Breast epithelium (tissue), 4 donors: ENCODE measurements at regions not wholly inside any gene's neighbourhood (a gene's known extent, or its start where the extent isn't known, plus 50 kb on each side); places are given as distances from the start of the nearest gene placed in this dataset.
A peak's percentile ranks its signal among the peaks of the same experiment; 100 is the strongest.

ENCODE experiments used
- DNase-seq, 2 donors: peaks; one replicate each; pipeline ENCODE4 v3.0.0-alpha.2; 2019; ENCODE audit warnings: low spot score in 2 of 2
- H3K27ac ChIP-seq, 2 donors: fragments of 200-600 bp; sonication (generic) in 1 of 2; one replicate each; pipeline ENCODE4 v1.5.1; 2016 to 2019; ENCODE audit warnings: mild to moderate bottlenecking in 1 of 2
- H3K27me3 ChIP-seq, 2 donors: fragments of 200-600 bp; sonication (generic) in 1 of 2; one replicate each; pipeline versions ENCODE4 v1.5.1 to v1.6.0; 2017 to 2019; ENCODE audit warnings: control low read depth in 1 of 2, mild to moderate bottlenecking in 1 of 2
- H3K36me3 ChIP-seq: fragments of 200-600 bp; one replicate; pipeline ENCODE4 v1.5.1; 2019
- H3K4me1 ChIP-seq, 2 donors: fragments of 200-600 bp; sonication (generic); one replicate each; pipeline ENCODE4 v1.5.1; 2016 to 2019; ENCODE audit warnings: control low read depth in 1 of 2
- H3K4me3 ChIP-seq, 3 donors: fragments of 200-600 bp; sonication (generic); 1 replicate in 2 of 3; 2 replicates in 1 of 3; pipeline ENCODE4 v1.5.1; 2016 to 2019; ENCODE audit warnings: mild to moderate bottlenecking in 3 of 3, moderate library complexity in 2 of 3
- H3K9me3 ChIP-seq, 2 donors: fragments of 200-600 bp; sonication (generic) in 1 of 2; one replicate each; pipeline ENCODE4 v1.5.1; 2016 to 2019; ENCODE audit warnings: control low read depth in 1 of 2
- CTCF ChIP-seq, 3 donors: fragments of 450-650 bp; IDR thresholded peaks; one replicate each; pipeline ENCODE4 v1.5.1; 2016 to 2017; ENCODE audit warnings: antibody characterized with exemption in 3 of 3, mild to moderate bottlenecking in 3 of 3, moderate library complexity in 3 of 3
- POLR2A ChIP-seq: fragments of 450-650 bp; IDR thresholded peaks from one replicate; pipeline ENCODE4 v1.6.1; 2016; ENCODE audit warnings: antibody characterized with exemption, mild to moderate bottlenecking, moderate library complexity
- POLR2AphosphoS5 ChIP-seq, 3 donors: sonication (generic); formaldehyde crosslinking; IDR thresholded peaks; one replicate each; pipeline ENCODE4 v1.6.1; 2017; ENCODE audit warnings: antibody characterized with exemption in 3 of 3
- intact Hi-C: fragments of 100-400 bp; cut with DNase I; formaldehyde crosslinking; loops from one replicate; pipeline ENCODE4 v1.15.1; 2023; ENCODE audit warnings: low total_unique reads

- Histone ChIP-seq H3K27me3 (no peaks in the 10 kb centered on the region), H3K4me3 (no peak overlapping the region), H3K9me3 (no peaks in the 10 kb centered on the region), H3K4me1 (no peaks in the 10 kb centered on the region), H3K36me3 (no peaks in the 10 kb centered on the region), H3K27ac (no peak overlapping the region)
- no peak for DNase-seq
- no peak for TF ChIP-seq POLR2A
- no peak for TF ChIP-seq POLR2AphosphoS5 (IDR thresholded peaks at IDR 0.05)
- no peak for TF ChIP-seq CTCF (IDR thresholded peaks at IDR 0.05)
- intact Hi-C loops = no loop called here
Observed at GRCh38 chr7:35437619-35438275, 183.8 kb upstream of the TBX20 start.

GRCh38 chr7:35436452-35436851 lies 182.6 kb upstream of the TBX20 start:
- Histone ChIP-seq H3K4me1 (no peaks in the 10 kb centered on the region), H3K4me3 (no peak overlapping the region), H3K27ac (no peak overlapping the region), H3K9me3 (no peaks in the 10 kb centered on the region), H3K27me3 (no peaks in the 10 kb centered on the region), H3K36me3 (no peaks in the 10 kb centered on the region)
- no peak for TF ChIP-seq POLR2A
- TF ChIP-seq CTCF (IDR thresholded peaks at IDR 0.05) = no peak
- no peak for DNase-seq
- intact Hi-C loops = no loop called here

GRCh38 chr7:35430547-35431153 lies 176.8 kb upstream of the TBX20 start:
- Histone ChIP-seq H3K4me3 (no peak overlapping the region), H3K27ac (no peak overlapping the region), H3K27me3 (no peaks in the 10 kb centered on the region), H3K4me1 (no peaks in the 10 kb centered on the region), H3K36me3 (no peaks in the 10 kb centered on the region), H3K9me3 (peaks cover 7 to 18% of the 10 kb centered on the region in 2 donors)
- DNase-seq = no peak
- intact Hi-C loops = no loop called here
- TF ChIP-seq POLR2A (no peak), CTCF (IDR thresholded peaks at IDR 0.05) (no peak), POLR2AphosphoS5 (IDR thresholded peaks at IDR 0.05) (no peak)

GRCh38 chr7:35424869-35425495 lies 171.1 kb upstream of the TBX20 start:
- no peak overlapping the region for H3K27ac ChIP-seq
- H3K27me3 ChIP-seq = no peaks in the 10 kb centered on the region
- TF ChIP-seq POLR2A (no peak), CTCF (IDR thresholded peaks at IDR 0.05) (peak in 2 of 3 donors; percentile 44 to 56)
- no peaks in the 10 kb centered on the region for H3K36me3 ChIP-seq
- intact Hi-C loops = no loop called here
- peaks cover 4 to 16% of the 10 kb centered on the region in 2 donors for H3K9me3 ChIP-seq
- no peak for DNase-seq
- H3K4me1 ChIP-seq = no peaks in the 10 kb centered on the region
- no peak overlapping the region for H3K4me3 ChIP-seq

GRCh38 chr7:35424440-35424839 lies 170.5 kb upstream of the TBX20 start:
- peaks cover 3 to 11% of the 10 kb centered on the region in 2 donors for H3K9me3 ChIP-seq
- no peak for DNase-seq
- H3K4me3 ChIP-seq = no peak overlapping the region
- H3K36me3 ChIP-seq = no peaks in the 10 kb centered on the region
- H3K27ac ChIP-seq = no peak overlapping the region
- TF ChIP-seq POLR2A (no peak), POLR2AphosphoS5 (IDR thresholded peaks at IDR 0.05) (no peak), CTCF (IDR thresholded peaks at IDR 0.05) (no peak)
- no peaks in the 10 kb centered on the region for H3K27me3 ChIP-seq
- intact Hi-C loops = no loop called here
- no peaks in the 10 kb centered on the region for H3K4me1 ChIP-seq
